Neural progenitor cell (in vitro differentiated cells): ENCODE measurements at regions not wholly inside any gene's neighbourhood (a gene's known extent, or its start where the extent isn't known, plus 50 kb on each side); places are given as distances from the start of the nearest gene placed in this dataset.

Experiments
- DNase-seq: peaks from one replicate; pipeline ENCODE4 v3.0.0-alpha.2; 2016; ENCODE audit warnings: low spot score
- H2AFZ ChIP-seq: fragments of 200-600 bp; sonication (generic); replicated peaks from 2 replicates; pipeline ENCODE4 v1.6.1; 2016; ENCODE audit warnings: antibody characterized with exemption
- H3F3A ChIP-seq: fragments of 200-600 bp; sonication (generic); 2 replicates; pipeline ENCODE4 v1.6.1; 2016; ENCODE audit warnings: antibody characterized with exemption, low read depth
- H3K27ac ChIP-seq: fragments of 200-600 bp; sonication (generic); 2 replicates; pipeline ENCODE4 v1.5.1; 2016; ENCODE audit warnings: mild to moderate bottlenecking
- H3K27me3 ChIP-seq: fragments of 200-600 bp; sonication (generic); 2 replicates; pipeline ENCODE4 v1.6.1; 2016; ENCODE audit warnings: mild to moderate bottlenecking, moderate library complexity
- H3K36me3 ChIP-seq: fragments of 200-600 bp; sonication (generic); 2 replicates; pipeline ENCODE4 v1.5.1; 2016
- H3K4me1 ChIP-seq: fragments of 200-600 bp; sonication (generic); 2 replicates; pipeline ENCODE4 v1.6.1; 2016; ENCODE audit warnings: mixed run types
- H3K4me2 ChIP-seq: fragments of 200-600 bp; sonication (generic); 2 replicates; pipeline ENCODE4 v1.6.1; 2016
- H3K4me3 ChIP-seq: fragments of 200-600 bp; sonication (generic); 2 replicates; pipeline ENCODE4 v1.5.1; 2016
- H3K79me2 ChIP-seq: fragments of 200-600 bp; sonication (generic); 2 replicates; pipeline ENCODE4 v1.6.1; 2016; ENCODE audit warnings: low read depth
- H3K9ac ChIP-seq: fragments of 200-600 bp; sonication (generic); 2 replicates; pipeline ENCODE4 v1.6.1; 2016
- H3K9me3 ChIP-seq: fragments of 200-600 bp; sonication (generic); 2 replicates; pipeline ENCODE4 v1.5.1; 2016; ENCODE audit warnings: low read depth
- H4K20me1 ChIP-seq: fragments of 200-600 bp; sonication (generic); 2 replicates; pipeline ENCODE4 v1.6.1; 2016; ENCODE audit warnings: low read depth
- H3K27ac Mint-ChIP-seq: 3 replicates; pipeline ENCODE4 v1.8.0; 2021; ENCODE audit warnings: mixed read lengths
- H3K27me3 Mint-ChIP-seq: 2 replicates; pipeline ENCODE4 v1.8.0; 2022; ENCODE audit warnings: low read depth, mild to moderate bottlenecking, inconsistent platforms, moderate library complexity, mixed read lengths; ENCODE audit not compliant: insufficient read depth
- H3K36me3 Mint-ChIP-seq: 3 replicates; pipeline ENCODE4 v1.8.0; 2021; ENCODE audit warnings: mixed read lengths
- H3K4me1 Mint-ChIP-seq: 3 replicates; pipeline ENCODE4 v1.8.0; 2021; ENCODE audit warnings: mixed read lengths
- H3K4me3 Mint-ChIP-seq: 3 replicates; pipeline ENCODE4 v1.8.0; 2021; ENCODE audit warnings: mild to moderate bottlenecking, moderate library complexity, mixed read lengths
- H3K9me3 Mint-ChIP-seq: 3 replicates; pipeline ENCODE4 v1.8.0; 2020; ENCODE audit warnings: mixed read lengths
- EZH2 ChIP-seq: fragments of 200-600 bp; sonication (generic); IDR thresholded peaks from 2 replicates; pipeline ENCODE4 v1.6.1; 2017; ENCODE audit warnings: antibody characterized with exemption, mild to moderate bottlenecking, moderate library complexity
- EZH2phosphoT487 ChIP-seq: fragments of 200-600 bp; sonication (generic); IDR thresholded peaks from 2 replicates; pipeline ENCODE4 v1.6.1; 2017; ENCODE audit warnings: antibody characterized with exemption
- TF ChIP-seq, protein P1 (sequence below): fragments of 200-600 bp; sonication (generic); IDR thresholded peaks from 2 replicates; pipeline ENCODE4 v1.5.1; 2017; ENCODE audit warnings: antibody characterized with exemption, mild to moderate bottlenecking

GRCh38 chr2:16194096-16194390 is 253.7 kb downstream of the MYCN start:
- H3K27me3 Mint-ChIP-seq, result peaks cover 10% of the 10 kb centered on the region
- H3K4me1 ChIP-seq, result peaks cover 3% of the 10 kb centered on the region
- no peaks in the 10 kb centered on the region for H3K27me3 ChIP-seq
- H3K4me1 Mint-ChIP-seq, result peaks cover 44% of the 10 kb centered on the region
- no peaks in the 10 kb centered on the region for H3K79me2 ChIP-seq
- TF ChIP-seq, protein P1, sequence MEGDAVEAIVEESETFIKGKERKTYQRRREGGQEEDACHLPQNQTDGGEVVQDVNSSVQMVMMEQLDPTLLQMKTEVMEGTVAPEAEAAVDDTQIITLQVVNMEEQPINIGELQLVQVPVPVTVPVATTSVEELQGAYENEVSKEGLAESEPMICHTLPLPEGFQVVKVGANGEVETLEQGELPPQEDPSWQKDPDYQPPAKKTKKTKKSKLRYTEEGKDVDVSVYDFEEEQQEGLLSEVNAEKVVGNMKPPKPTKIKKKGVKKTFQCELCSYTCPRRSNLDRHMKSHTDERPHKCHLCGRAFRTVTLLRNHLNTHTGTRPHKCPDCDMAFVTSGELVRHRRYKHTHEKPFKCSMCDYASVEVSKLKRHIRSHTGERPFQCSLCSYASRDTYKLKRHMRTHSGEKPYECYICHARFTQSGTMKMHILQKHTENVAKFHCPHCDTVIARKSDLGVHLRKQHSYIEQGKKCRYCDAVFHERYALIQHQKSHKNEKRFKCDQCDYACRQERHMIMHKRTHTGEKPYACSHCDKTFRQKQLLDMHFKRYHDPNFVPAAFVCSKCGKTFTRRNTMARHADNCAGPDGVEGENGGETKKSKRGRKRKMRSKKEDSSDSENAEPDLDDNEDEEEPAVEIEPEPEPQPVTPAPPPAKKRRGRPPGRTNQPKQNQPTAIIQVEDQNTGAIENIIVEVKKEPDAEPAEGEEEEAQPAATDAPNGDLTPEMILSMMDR, result no peak
- TF ChIP-seq EZH2, result no peak
- no peak for TF ChIP-seq EZH2phosphoT487
- no peak overlapping the region for H3K4me2 ChIP-seq
- no peaks in the 10 kb centered on the region for H3K9me3 ChIP-seq
- no peaks in the 10 kb centered on the region for H4K20me1 ChIP-seq
- no peak overlapping the region for H3K9ac ChIP-seq
- H3F3A ChIP-seq, result no peaks in the 10 kb centered on the region
- H3K4me3 ChIP-seq, result no peak overlapping the region
- no peaks in the 10 kb centered on the region for H3K36me3 ChIP-seq
- no peak for DNase-seq
- H3K36me3 Mint-ChIP-seq, result peaks cover 2% of the 10 kb centered on the region
- H3K9me3 Mint-ChIP-seq, result peaks cover 4% of the 10 kb centered on the region
- H3K27ac Mint-ChIP-seq, result no peak overlapping the region
- no peak overlapping the region for H3K4me3 Mint-ChIP-seq
- H2AFZ ChIP-seq, result no peak overlapping the region
- H3K27ac ChIP-seq, result no peak overlapping the region

GRCh38 chr2:16192416-16193216 is 252.3 kb downstream of the MYCN start:
- no peaks in the 10 kb centered on the region for H3K79me2 ChIP-seq
- no peak overlapping the region for H3K9ac ChIP-seq
- peaks cover 16% of the 10 kb centered on the region for H3K4me1 ChIP-seq
- H3K27me3 ChIP-seq, result no peaks in the 10 kb centered on the region
- peaks cover 50% of the 10 kb centered on the region for H3K4me1 Mint-ChIP-seq
- peaks cover 15% of the 10 kb centered on the region for H3K27me3 Mint-ChIP-seq
- no peaks in the 10 kb centered on the region for H4K20me1 ChIP-seq
- H3K9me3 ChIP-seq, result no peaks in the 10 kb centered on the region
- no peak overlapping the region for H3K27ac Mint-ChIP-seq
- DNase-seq, result no peak
- no peaks in the 10 kb centered on the region for H3K9me3 Mint-ChIP-seq
- H3K27ac ChIP-seq, result no peak overlapping the region
- no peak overlapping the region for H2AFZ ChIP-seq
- no peaks in the 10 kb centered on the region for H3K36me3 ChIP-seq
- H3K4me3 Mint-ChIP-seq, result no peak overlapping the region
- TF ChIP-seq, protein P1, result no peak
- no peak for TF ChIP-seq EZH2
- no peak for TF ChIP-seq EZH2phosphoT487
- H3K4me2 ChIP-seq, result no peak overlapping the region
- peaks cover 2% of the 10 kb centered on the region for H3K36me3 Mint-ChIP-seq
- no peak overlapping the region for H3K4me3 ChIP-seq
- no peaks in the 10 kb centered on the region for H3F3A ChIP-seq

GRCh38 chr2:16191431-16192200 is 251.3 kb downstream of the MYCN start:
- TF ChIP-seq EZH2, result no peak
- no peak for TF ChIP-seq EZH2phosphoT487
- TF ChIP-seq, protein P1, result no peak
- Histone ChIP-seq H3K27ac (no peak overlapping the region), H3K36me3 (no peaks in the 10 kb centered on the region), H2AFZ (no peak overlapping the region), H4K20me1 (no peaks in the 10 kb centered on the region), H3K4me2 (no peak overlapping the region), H3K79me2 (no peaks in the 10 kb centered on the region), H3K4me1 (peaks cover 16% of the 10 kb centered on the region), H3K9me3 (no peaks in the 10 kb centered on the region), H3K9ac (no peak overlapping the region), H3F3A (no peaks in the 10 kb centered on the region), H3K27me3 (no peaks in the 10 kb centered on the region), H3K4me3 (no peak overlapping the region)
- Mint-ChIP-seq H3K9me3 (no peaks in the 10 kb centered on the region), H3K27me3 (peaks cover 16% of the 10 kb centered on the region), H3K36me3 (peaks cover 2% of the 10 kb centered on the region), H3K27ac (no peak overlapping the region), H3K4me1 (peaks cover 52% of the 10 kb centered on the region), H3K4me3 (no peak overlapping the region)
- DNase-seq, result no peak
